Adrenal gland (tissue), 9 donors: ENCODE measurements at regions not wholly inside any gene's neighbourhood (a gene's known extent, or its start where the extent isn't known, plus 50 kb on each side); places are given as distances from the start of the nearest gene placed in this dataset.
"Not testable (repeated sequence)": the region's sequence is repeated elsewhere in the genome, so short reads cannot be mapped to it uniquely, and the experiment has no call there.

Source experiments
- DNase-seq, 7 donors: peaks; one replicate each; pipeline ENCODE4 v3.0.0-alpha.2; 2019 to 2020
- H3K27ac ChIP-seq, 5 donors: fragments of 200-600 bp; sonication (generic) in 4 of 5; 1 replicate in 3 of 5; 2 replicates in 2 of 5; pipeline versions ENCODE4 v1.5.1 to v1.8.0; 2016 to 2020; ENCODE audit warnings: mild to moderate bottlenecking in 1 of 5
- H3K27me3 ChIP-seq: fragments of 200-600 bp; 2 replicates; pipeline ENCODE4 v1.8.0; 2021
- H3K36me3 ChIP-seq, 2 donors: fragments of 200-600 bp; replicated peaks in 1 of 2; 1 replicate in 1 of 2; 2 replicates in 1 of 2; pipeline versions ENCODE4 v1.5.1 to v1.8.0; 2018 to 2022
- H3K4me1 ChIP-seq, 2 donors: fragments of 200-600 bp; replicated peaks in 1 of 2; 1 replicate in 1 of 2; 2 replicates in 1 of 2; pipeline versions ENCODE4 v1.5.1 to v1.8.0; 2018 to 2021
- H3K4me3 ChIP-seq, 4 donors: fragments of 200-600 bp; sonication (generic) in 3 of 4; one replicate each; pipeline ENCODE4 v1.5.1; 2016 to 2018
- H3K9me3 ChIP-seq, 3 donors: fragments of 200-600 bp; sonication (generic) in 1 of 3; replicated peaks in 1 of 3; 1 replicate in 2 of 3; 2 replicates in 1 of 3; pipeline versions ENCODE4 v1.5.1 to v1.8.0; 2016 to 2021
- POLR2A ChIP-seq, 2 donors: fragments of 450-650 bp; IDR thresholded peaks; one replicate each; pipeline ENCODE4 v1.6.1; 2017; ENCODE audit warnings: antibody characterized with exemption in 2 of 2, mild to moderate bottlenecking in 2 of 2, moderate library complexity in 1 of 2
- WGBS, 4 donors: extraction: QIAGEN DNeasy Blood & Tissue Kit in 2 of 4; methylation state at CpG; one replicate each; pipeline versions ENCODE4 v1.1.5 to v1.1.7; 2013 to 2017; 5-methylcytosine and 5-hydroxymethylcytosine counted together
- intact Hi-C, 2 donors: fragments of 100-400 bp; cut with DNase I; formaldehyde crosslinking; loops; one replicate each; pipeline versions ENCODE4 v1.14.1 to v1.15.0; 2022 to 2023
- TF ChIP-seq, protein P1 (sequence below), 6 experiments: fragments of 450-650 bp in 4 of 6; fragments of 200-600 bp in 2 of 6; sonication (generic) in 1 of 6; IDR thresholded peaks; 1 replicate in 5 of 6; 2 replicates in 1 of 6; pipeline versions ENCODE4 v1.5.1 to v1.8.0; 2016 to 2021; ENCODE audit warnings: antibody characterized with exemption in 6 of 6, mild to moderate bottlenecking in 2 of 6, moderate library complexity in 1 of 6
- donor health status: healthy with polysubstance abuse.
- donor health status: Bipolar disorder and iron deficiency.
- donor health status: DM: yes; HTN: yes; CAD: no.
- donor health status: DM: no; HTN: no; CAD: no.
- donor health status: DM: no; HTN: no; CAD: no.

GRCh38 chr14:71804992-71805391 is 127.2 kb upstream of the RGS6 start:
- peak overlapping the region in 3 of 5 donors; percentile 70 to 92 (median 84) for H3K27ac ChIP-seq
- WGBS, 4 donors = 81 to 91% (median 88%) methylated on average over 2 of the region's 2 CpGs

GRCh38 chr14:71807049-71807448 is 125.2 kb upstream of the RGS6 start:
- DNase-seq, H3K27me3 ChIP-seq, intact Hi-C loops, H3K4me3 ChIP-seq, H3K27ac ChIP-seq, H3K9me3 ChIP-seq, H3K36me3 ChIP-seq: not testable (repeated sequence)
- WGBS, 4 donors = 72 to 87% (median 74%) methylated on average over 1 to 4 of the region's 4 CpGs
- H3K4me1 ChIP-seq = peaks cover 13 to 15% of the 10 kb centered on the region in 2 donors

More at GRCh38 chr14:71804992-71805391, 127.2 kb upstream of the RGS6 start:
- H3K36me3 ChIP-seq = no peaks in the 10 kb centered on the region
- no peak for TF ChIP-seq POLR2A (IDR thresholded peaks at IDR 0.05)
- TF ChIP-seq, protein P1, sequence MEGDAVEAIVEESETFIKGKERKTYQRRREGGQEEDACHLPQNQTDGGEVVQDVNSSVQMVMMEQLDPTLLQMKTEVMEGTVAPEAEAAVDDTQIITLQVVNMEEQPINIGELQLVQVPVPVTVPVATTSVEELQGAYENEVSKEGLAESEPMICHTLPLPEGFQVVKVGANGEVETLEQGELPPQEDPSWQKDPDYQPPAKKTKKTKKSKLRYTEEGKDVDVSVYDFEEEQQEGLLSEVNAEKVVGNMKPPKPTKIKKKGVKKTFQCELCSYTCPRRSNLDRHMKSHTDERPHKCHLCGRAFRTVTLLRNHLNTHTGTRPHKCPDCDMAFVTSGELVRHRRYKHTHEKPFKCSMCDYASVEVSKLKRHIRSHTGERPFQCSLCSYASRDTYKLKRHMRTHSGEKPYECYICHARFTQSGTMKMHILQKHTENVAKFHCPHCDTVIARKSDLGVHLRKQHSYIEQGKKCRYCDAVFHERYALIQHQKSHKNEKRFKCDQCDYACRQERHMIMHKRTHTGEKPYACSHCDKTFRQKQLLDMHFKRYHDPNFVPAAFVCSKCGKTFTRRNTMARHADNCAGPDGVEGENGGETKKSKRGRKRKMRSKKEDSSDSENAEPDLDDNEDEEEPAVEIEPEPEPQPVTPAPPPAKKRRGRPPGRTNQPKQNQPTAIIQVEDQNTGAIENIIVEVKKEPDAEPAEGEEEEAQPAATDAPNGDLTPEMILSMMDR (IDR thresholded peaks at IDR 0.05) = no peak
- no peak overlapping the region for H3K4me3 ChIP-seq
- intact Hi-C loops = no loop called here
- H3K4me1 ChIP-seq = peaks cover 13 to 16% of the 10 kb centered on the region in 2 donors
- DNase-seq = no peak
- no peaks in the 10 kb centered on the region for H3K27me3 ChIP-seq
- no peaks in the 10 kb centered on the region for H3K9me3 ChIP-seq

DNA sequence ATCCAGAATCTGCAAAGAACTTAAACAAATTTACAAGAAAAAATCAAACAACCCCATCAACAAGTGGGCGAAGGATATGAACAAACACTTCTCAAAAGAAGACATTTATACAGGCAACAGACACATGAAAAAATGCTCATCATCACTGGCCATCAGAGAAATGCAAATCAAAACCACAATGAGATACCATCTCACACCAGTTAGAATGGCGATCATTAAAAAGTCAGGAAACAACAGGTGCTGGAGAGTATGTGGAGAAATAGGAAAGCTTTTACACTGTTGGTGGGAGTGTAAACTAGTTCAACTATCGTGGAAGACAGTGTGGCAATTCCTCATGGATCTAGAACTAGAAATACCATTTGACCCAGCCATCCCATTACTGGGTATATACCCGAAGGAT is 121.4 kb upstream of the RGS6 start:
- H3K4me1 ChIP-seq, H3K9me3 ChIP-seq, intact Hi-C loops, H3K27me3 ChIP-seq, H3K4me3 ChIP-seq, H3K36me3 ChIP-seq, DNase-seq, H3K27ac ChIP-seq: not testable (repeated sequence)
- WGBS, 4 donors = 79 to 87% (median 85%) methylated on average over 4 of the region's 4 CpGs

DNA sequence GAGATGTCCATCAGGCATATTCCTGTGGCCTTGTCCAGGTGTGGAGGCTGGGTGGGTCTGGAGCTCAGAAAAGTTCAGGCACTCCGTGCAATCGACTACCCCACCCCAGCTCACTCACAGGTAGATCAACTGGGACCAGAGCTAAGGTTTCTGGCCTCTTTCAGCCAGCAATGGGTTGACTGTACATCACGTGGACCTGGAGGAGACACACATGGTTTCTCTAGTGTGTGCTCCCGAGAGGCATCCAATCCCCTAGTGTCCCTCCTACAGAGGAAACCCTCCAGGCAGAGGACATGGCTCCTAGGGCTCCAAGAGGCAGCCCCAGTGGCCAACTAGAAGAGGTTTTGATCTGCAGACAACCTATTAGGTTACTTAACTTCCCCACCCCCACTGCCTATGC is 119.5 kb upstream of the RGS6 start:
- no peaks in the 10 kb centered on the region for H3K9me3 ChIP-seq
- DNase-seq = no peak
- TF ChIP-seq, protein P1 (IDR thresholded peaks at IDR 0.05) = no peak
- TF ChIP-seq POLR2A (IDR thresholded peaks at IDR 0.05) = no peak
- H3K27me3 ChIP-seq = no peaks in the 10 kb centered on the region
- no peak overlapping the region for H3K4me3 ChIP-seq
- 70 to 94% (median 79%) methylated on average over 3 to 4 of the region's 4 CpGs for WGBS, 4 donors
- intact Hi-C loops = no loop called here
- H3K4me1 ChIP-seq = no peaks in the 10 kb centered on the region
- no peaks in the 10 kb centered on the region for H3K36me3 ChIP-seq
- H3K27ac ChIP-seq = no peak overlapping the region

GRCh38 chr14:71815110-71815509 is 117.1 kb upstream of the RGS6 start:
- H3K27me3 ChIP-seq = no peaks in the 10 kb centered on the region
- intact Hi-C loops = no loop called here
- no peak overlapping the region for H3K27ac ChIP-seq
- TF ChIP-seq, protein P1 (IDR thresholded peaks at IDR 0.05) = no peak
- no peak for TF ChIP-seq POLR2A (IDR thresholded peaks at IDR 0.05)
- H3K4me3 ChIP-seq = no peak overlapping the region
- no peak for DNase-seq
- H3K36me3 ChIP-seq = no peaks in the 10 kb centered on the region
- 52 to 57% (median 55%) methylated on average over 4 of the region's 4 CpGs for WGBS, 4 donors
- no peaks in the 10 kb centered on the region for H3K4me1 ChIP-seq
- no peaks in the 10 kb centered on the region for H3K9me3 ChIP-seq
